ENCODE measurements at regions not wholly inside any gene's neighbourhood (a gene's known extent, or its start where the extent isn't known, plus 50 kb on each side); places are given as distances from the start of the nearest gene placed in this dataset.

GRCh38 chr16:86195863-86196630 is 297.1 kb downstream of the IRF8 start:
- no peak for DNase-seq

GRCh38 chr16:86196687-86197391 is 297.9 kb downstream of the IRF8 start:
- DNase-seq, result no peak

- no peak for DNase-seq
These were observed 299.5 kb downstream of the IRF8 start for GRCh38 chr16:86198206-86199118.

GRCh38 chr16:86199182-86199581 is 300.2 kb downstream of the IRF8 start:
- no peak for DNase-seq

- DNase-seq, result no peak
These were observed 301.1 kb downstream of the IRF8 start for GRCh38 chr16:86199871-86200695.

- no peak for DNase-seq
These were observed 301.8 kb downstream of the IRF8 start for GRCh38 chr16:86200722-86201121.

GRCh38 chr16:86201746-86202145 is 302.8 kb downstream of the IRF8 start:
- no peak for DNase-seq

DNA sequence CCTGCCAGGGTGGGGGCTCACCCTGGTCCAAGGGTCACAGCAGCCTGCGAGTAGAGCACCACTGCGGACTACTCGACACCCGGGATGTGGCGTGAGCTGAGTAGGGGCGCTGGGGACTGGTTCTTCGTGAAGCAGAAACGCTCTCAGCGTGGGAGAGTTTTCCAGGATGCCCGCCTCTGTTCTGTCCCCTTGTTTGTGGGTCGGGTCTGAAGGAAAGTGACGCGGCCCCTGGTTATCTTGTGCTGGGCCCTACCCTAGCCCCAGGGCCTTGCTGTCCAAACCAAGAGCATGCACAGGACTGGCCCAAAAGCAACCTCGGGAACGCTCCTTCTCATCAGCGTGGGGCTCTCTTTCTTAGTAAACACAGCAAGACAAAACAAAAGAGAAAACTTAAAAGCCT is 303.3 kb downstream of the IRF8 start:
- no peak for DNase-seq

GRCh38 chr16:86202760-86203426 is 303.9 kb downstream of the IRF8 start:
- no peak for DNase-seq

GRCh38 chr16:86203557-86204275 is 304.8 kb downstream of the IRF8 start:
- DNase-seq, result no peak

DNA sequence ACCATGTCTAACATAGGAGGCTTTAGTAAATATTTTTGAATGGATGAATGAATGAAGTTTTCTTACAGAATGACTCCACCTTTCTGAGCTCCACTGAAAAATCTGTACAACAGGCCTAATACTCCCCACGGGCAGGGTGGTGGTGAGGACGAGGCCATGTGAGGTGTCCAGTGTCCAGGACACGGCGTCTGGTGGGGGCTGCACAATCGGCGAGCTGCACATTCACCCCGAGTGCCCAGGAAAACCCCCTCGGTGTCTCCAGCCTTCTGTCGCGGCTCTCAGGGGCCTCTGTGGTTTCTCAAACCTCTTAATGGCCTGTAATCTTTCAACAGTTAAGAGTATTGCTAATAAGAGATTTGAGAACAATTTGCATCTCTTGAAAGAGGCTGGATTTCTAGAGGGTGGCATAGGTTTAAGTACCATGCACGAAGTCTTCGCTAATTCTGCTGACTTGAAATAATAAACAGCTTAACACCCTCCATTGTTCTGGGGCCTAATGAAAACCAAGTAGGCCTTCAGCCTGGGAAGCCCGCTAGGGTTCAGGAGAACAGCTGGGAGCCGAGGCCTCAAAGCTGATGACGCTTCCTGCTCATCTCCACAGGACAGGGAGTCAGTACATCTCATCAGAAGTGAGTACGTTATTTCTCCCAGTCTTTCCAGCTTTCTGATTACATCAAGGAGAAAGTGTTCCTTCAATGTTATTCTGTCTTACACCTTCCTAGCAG is 304.6 kb upstream of the FOXF1 start:
- DNase-seq, result no peak

DNA sequence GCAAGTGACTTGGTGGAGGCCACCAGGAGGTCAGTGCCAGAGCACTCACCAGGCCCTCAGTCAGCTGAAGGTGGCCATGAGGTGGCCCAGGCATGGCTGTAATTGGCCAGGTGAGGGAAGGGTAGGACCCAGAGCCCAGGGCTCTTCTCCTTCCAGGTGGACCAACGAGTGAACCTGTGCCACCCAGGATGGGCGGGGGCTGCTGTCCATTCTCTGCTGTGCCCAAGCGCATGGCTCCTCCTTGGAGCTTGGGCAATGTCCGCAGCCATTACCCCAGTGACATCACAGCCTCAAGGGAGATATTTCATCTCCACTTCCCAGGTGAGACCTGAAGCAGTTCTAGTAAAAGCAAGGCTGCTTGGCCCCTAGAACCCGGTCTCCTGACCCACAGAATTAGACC is 303.0 kb upstream of the FOXF1 start:
- no peak for DNase-seq

DNA sequence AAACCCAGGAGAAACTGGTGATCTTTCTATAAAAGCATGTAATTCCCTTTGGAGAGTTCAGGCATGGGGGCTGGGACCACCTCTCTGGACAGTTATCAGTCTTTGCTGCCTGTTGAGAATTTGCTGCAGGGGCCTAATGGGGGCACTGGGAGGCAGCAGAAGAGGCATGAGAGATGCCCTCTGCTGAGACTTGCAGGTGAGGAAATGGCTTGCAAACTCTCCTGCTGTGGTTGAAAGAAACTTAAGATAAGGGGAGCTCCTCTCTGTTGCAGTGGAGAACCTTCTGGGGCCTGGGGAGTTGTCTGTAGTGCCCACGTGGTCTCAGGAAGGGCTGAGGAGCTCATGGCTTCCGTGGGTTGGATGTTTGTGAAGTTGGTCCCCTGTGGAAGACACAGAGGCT is 301.1 kb upstream of the FOXF1 start:
- no peak for DNase-seq

DNA sequence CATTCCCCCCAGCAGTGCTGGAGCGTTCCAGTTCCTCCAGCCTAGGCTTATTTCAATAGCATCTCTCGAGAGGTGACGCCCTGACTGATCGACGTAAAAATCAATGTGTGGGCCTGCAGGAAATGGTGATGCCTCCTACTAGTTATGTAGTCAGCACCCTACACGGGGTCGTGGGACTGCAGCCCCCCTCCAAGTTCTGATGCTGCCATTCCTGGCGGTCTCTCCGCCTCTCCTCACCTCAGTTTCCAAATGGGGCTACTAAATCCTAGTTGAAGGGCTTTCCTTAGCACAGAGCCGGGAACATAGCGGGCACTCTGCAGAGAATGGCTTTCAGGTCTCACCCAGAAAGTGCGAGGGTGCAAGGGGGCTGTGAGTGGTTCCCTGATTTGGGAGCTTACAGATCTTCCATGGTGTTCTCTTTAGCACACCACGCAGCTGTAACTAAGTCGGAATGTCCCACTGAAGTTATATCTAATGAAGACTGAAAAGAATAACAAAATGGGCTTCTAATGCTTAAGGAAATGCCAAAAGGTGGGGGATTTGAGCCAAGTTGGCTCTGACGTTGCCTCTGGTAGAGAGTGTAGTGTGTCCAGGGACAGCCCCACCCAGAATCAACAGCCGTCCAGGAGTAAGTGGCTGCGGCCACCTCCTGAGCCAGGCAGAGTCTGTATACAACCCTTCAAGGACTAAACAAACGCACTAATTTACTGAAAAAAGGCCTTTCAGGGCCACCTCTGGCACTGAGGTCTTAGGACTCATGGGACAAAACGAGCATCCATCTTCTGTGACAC is 299.7 kb upstream of the FOXF1 start:
- no peak for DNase-seq

DNA sequence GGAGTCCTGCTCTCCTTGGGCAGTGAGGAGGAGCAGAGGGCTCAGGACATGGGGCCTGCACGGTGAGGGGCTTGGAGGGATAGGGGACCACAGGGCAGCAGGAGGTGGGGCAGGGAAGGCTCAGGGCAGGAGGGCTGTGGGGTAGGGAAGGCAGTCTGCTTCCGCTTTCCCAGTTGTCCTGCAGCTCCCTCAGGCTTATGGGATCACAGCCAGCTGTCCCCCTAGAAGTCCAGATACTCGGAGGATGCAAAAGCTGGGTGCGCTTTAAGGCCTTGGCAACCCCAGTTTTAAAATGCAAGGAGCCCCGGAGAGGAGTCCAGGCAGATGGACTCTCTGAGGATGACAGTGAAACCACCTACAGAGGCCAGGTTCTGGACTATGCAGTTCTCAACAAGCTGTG is 299.1 kb upstream of the FOXF1 start:
- DNase-seq, result no peak

- no peak for DNase-seq
These were observed 298.5 kb upstream of the FOXF1 start for GRCh38 chr16:86211800-86212199.

DNA sequence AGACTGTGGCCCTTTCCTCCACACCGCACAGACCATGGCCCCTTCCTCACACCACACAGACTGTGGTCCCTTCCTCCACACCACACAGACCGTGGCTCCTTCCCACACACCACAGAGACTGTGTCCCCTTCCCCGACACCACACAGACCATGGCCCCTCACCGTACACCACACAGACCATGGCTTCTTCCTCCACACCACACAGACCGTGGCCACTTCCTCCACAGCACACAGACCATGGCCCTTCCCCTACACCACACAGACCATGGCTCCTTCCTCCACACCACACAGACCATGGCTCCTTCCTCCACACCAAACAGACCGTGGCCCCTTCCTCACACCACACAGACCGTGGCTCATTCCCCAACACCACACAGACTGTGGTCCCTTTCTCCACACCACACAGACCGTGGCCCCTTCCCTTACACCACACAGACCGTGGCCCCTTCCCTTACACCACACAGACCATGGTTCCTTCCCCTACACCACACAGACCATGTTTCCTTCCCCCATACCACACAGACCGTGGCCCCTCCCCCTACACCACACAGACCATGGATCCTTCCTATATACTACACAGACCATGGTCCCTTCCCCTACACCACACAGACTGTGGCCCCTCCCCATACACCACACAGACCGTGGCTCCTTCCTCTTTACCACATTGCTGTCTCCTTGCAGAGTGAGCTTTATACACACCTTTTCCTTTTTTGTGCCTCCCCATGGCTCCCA is 297.5 kb upstream of the FOXF1 start:
- DNase-seq, result no peak

Measured in muscle of back (tissue), 3 donors.